DMS153 treated with DMSO at 0.1 percent for 48 hours (cell line): ENCODE measurements at regions not wholly inside any gene's neighbourhood (a gene's known extent, or its start where the extent isn't known, plus 50 kb on each side); places are given as distances from the start of the nearest gene placed in this dataset.

ENCODE experiments used
- DNase-seq: peaks from one replicate; lab custom pipeline; 2025; ENCODE audit not compliant: unreplicated experiment; lab: John Stamatoyannopoulos, UW

- no peak for DNase-seq
Observed at GRCh38 chr4:185862340-185862739, 50.3 kb upstream of the SORBS2 start.

- no peak for DNase-seq
Observed at GRCh38 chr4:185863946-185864345, 52.0 kb upstream of the SORBS2 start.

- DNase-seq = peak; percentile 35
Observed at GRCh38 chr4:185865901-185866328, 53.9 kb upstream of the SORBS2 start.

- DNase-seq = no peak
Observed at GRCh38 chr4:185867770-185868169, 55.8 kb upstream of the SORBS2 start.

- no peak for DNase-seq
Observed at GRCh38 chr4:185868983-185869382, 57.0 kb upstream of the SORBS2 start.

GRCh38 chr4:185869427-185869826, 57.4 kb upstream of the SORBS2 start:
- no peak for DNase-seq

GRCh38 chr4:185870366-185870765, 58.4 kb upstream of the SORBS2 start:
- DNase-seq = no peak

GRCh38 chr4:185872747-185873380, 60.9 kb upstream of the SORBS2 start:
- DNase-seq = no peak

GRCh38 chr4:185874516-185875230, 62.7 kb upstream of the SORBS2 start:
- no peak for DNase-seq

GRCh38 chr4:185875316-185875907, 63.4 kb upstream of the SORBS2 start:
- DNase-seq = no peak

- no peak for DNase-seq
Observed at GRCh38 chr4:185878633-185879032, 66.6 kb upstream of the SORBS2 start.

GRCh38 chr4:185879666-185880312, 67.8 kb upstream of the SORBS2 start:
- no peak for DNase-seq

GRCh38 chr4:185880571-185880970, 68.6 kb upstream of the SORBS2 start:
- DNase-seq = peak; percentile 60

GRCh38 chr4:185881430-185881829, 69.4 kb upstream of the SORBS2 start:
- no peak for DNase-seq

GRCh38 chr4:185883591-185883990, 71.6 kb upstream of the SORBS2 start:
- DNase-seq = no peak

- no peak for DNase-seq
Observed at GRCh38 chr4:185885075-185885474, 73.1 kb upstream of the SORBS2 start.

GRCh38 chr4:185885604-185886003, 73.6 kb upstream of the SORBS2 start:
- DNase-seq = no peak

- DNase-seq = no peak
Observed at GRCh38 chr4:185886832-185887524, 75.0 kb upstream of the SORBS2 start.

GRCh38 chr4:185888676-185889075, 76.7 kb upstream of the SORBS2 start:
- no peak for DNase-seq

- DNase-seq = no peak
Observed at GRCh38 chr4:185889585-185889984, 77.6 kb upstream of the SORBS2 start.

GRCh38 chr4:185890196-185890595, 78.2 kb upstream of the SORBS2 start:
- DNase-seq = no peak
